ENCODE measurements at regions not wholly inside any gene's neighbourhood (a gene's known extent, or its start where the extent isn't known, plus 50 kb on each side); places are given as distances from the start of the nearest gene placed in this dataset.

- POLR2A ChIA-PET = no interaction called here
- RAD21 ChIA-PET (ENCODE audit: low non-redundant PET in 1 of 2, low total read pairs in 2 of 2, uncharacterized antibody in 2 of 2, unreplicated experiment in 2 of 2) = no interaction called here
- Histone ChIP-seq H3K4me1 (ENCODE audit: control insufficient read depth in 1 of 2, insufficient read depth in 2 of 2, low read length in 2 of 2) (no peaks in the 10 kb centered on the region), H3K9ac (ENCODE audit: low read length) (no peak overlapping the region), H3K27ac (ENCODE audit: low read depth, low read length) (no peak overlapping the region), H4K20me1 (ENCODE audit: insufficient read depth) (no peaks in the 10 kb centered on the region), H3K79me2 (ENCODE audit: insufficient read depth, low read length) (no peaks in the 10 kb centered on the region), H3K36me3 (ENCODE audit: control insufficient read depth in 1 of 2, insufficient read depth in 2 of 2, low read length in 2 of 2) (no peaks in the 10 kb centered on the region), H3K9me3 (ENCODE audit: control insufficient read depth in 1 of 2, insufficient read depth in 1 of 2, low read depth in 1 of 2, low read length in 2 of 2) (no peaks in the 10 kb centered on the region), H2AFZ (ENCODE audit: low read depth, low read length, poor library complexity, severe bottlenecking) (no peak overlapping the region), H3K4me2 (ENCODE audit: low read length) (no peak overlapping the region), H3K27me3 (ENCODE audit: insufficient read depth, low read length) (no peaks in the 10 kb centered on the region), H3K9me2 (ENCODE audit: insufficient read depth) (no peaks in the 10 kb centered on the region), H3K4me3 (replicated peaks in 1 of 2; ENCODE audit: low read depth in 1 of 2, low read length in 2 of 2) (no peak overlapping the region)
- DNase-seq (ENCODE audit: low read depth, low spot score) (no peak), ATAC-seq (no peak)
- BruUV-seq (replicated peaks) = no TSS peak
- TF ChIP-seq CEBPB (IDR thresholded peaks at IDR 0.05; ENCODE audit: low read depth) (no peak), ATF3 (IDR thresholded peaks at IDR 0.05) (no peak), ELF1 (IDR thresholded peaks at IDR 0.05; ENCODE audit: borderline replicate concordance, low read depth) (no peak), JUND (IDR thresholded peaks at IDR 0.05) (no peak), ZFX (IDR thresholded peaks at IDR 0.05) (no peak), SP1 (IDR thresholded peaks at IDR 0.05; ENCODE audit: low read depth) (no peak), ZNF274 (IDR thresholded peaks at IDR 0.05; ENCODE audit: low read depth, low read length) (no peak), ZBTB33 (IDR thresholded peaks at IDR 0.05; ENCODE audit: extremely low read depth, insufficient replicate concordance, low read length) (no peak), CBX3 (IDR thresholded peaks at IDR 0.05; ENCODE audit: low read depth) (no peak), POLR2AphosphoS5 (IDR thresholded peaks at IDR 0.05; ENCODE audit: low read depth, low read length) (no peak), YY1 (IDR thresholded peaks at IDR 0.05; ENCODE audit: extremely low read depth, insufficient replicate concordance, low read depth, low read length) (no peak)
- intact Hi-C loops (cut with micrococcal nuclease) = no loop called here
- CTCF ChIA-PET = interaction anchor here (1.0 kb wide), 1 partner anchor 122 kb away, joined by 3 read pairs; no protein-coding TSS in a partner anchor
Observed at GRCh38 chr3:153567011-153567410, 405.0 kb downstream of the RAP2B start.

All from HCT116 (cell line).